HUES6 (cell line): ENCODE measurements at regions not wholly inside any gene's neighbourhood (a gene's known extent, or its start where the extent isn't known, plus 50 kb on each side); places are given as distances from the start of the nearest gene placed in this dataset.
"Not testable (repeated sequence)": the region's sequence is repeated elsewhere in the genome, so short reads cannot be mapped to it uniquely, and the experiment has no call there.

Experiments used
- H3K27ac ChIP-seq: 2 replicates; pipeline ENCODE4 v1.7.0; 2013; ENCODE audit warnings: low read depth, mild to moderate bottlenecking, low read length, inconsistent platforms
- H3K27me3 ChIP-seq: 2 replicates; pipeline ENCODE4 v1.6.1; 2013; ENCODE audit warnings: low read length; ENCODE audit not compliant: control insufficient read depth, insufficient read depth
- H3K36me3 ChIP-seq: 2 replicates; pipeline ENCODE4 v1.6.1; 2013; ENCODE audit warnings: low read length; ENCODE audit not compliant: control insufficient read depth, insufficient read depth
- H3K4me1 ChIP-seq: 2 replicates; pipeline ENCODE4 v1.6.1; 2013; ENCODE audit warnings: low read length; ENCODE audit not compliant: control insufficient read depth, insufficient read depth
- H3K4me3 ChIP-seq: 2 replicates; pipeline ENCODE4 v1.5.1; 2013; ENCODE audit warnings: low read depth, low read length
- H3K9ac ChIP-seq: one replicate; pipeline ENCODE4 v1.6.1; 2013; ENCODE audit warnings: mild to moderate bottlenecking, low read length
- H3K9me3 ChIP-seq: 2 replicates; pipeline ENCODE4 v1.6.1; 2013; ENCODE audit warnings: low read depth, low read length; ENCODE audit not compliant: control insufficient read depth, insufficient read depth

DNA sequence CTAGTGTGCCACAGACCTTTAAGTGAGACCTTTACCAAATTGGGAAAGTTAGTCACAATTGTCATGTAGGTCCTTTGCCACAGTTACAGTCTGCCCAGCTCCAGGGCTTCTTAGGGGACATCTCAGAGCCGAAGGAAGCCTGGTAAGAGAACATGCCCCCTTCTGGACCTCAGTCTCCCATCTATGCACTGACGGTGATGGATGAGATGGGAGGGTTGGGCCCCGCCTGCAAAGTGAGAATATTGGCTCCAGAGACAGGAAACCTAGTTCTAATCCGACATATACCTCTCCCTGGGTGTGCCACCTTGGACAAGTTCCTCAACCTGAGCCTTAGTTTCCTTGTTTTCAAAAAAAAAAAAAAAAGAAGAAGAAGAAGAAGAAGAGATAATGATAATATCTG, 85.1 kb upstream of the NAV2 start:
- Histone ChIP-seq H3K4me1 (no peaks in the 10 kb centered on the region), H3K36me3 (no peaks in the 10 kb centered on the region), H3K27me3 (no peaks in the 10 kb centered on the region), H3K9ac (no peak overlapping the region), H3K9me3 (peaks cover 26% of the 10 kb centered on the region), H3K4me3 (no peak overlapping the region), H3K27ac (no peak overlapping the region)

DNA sequence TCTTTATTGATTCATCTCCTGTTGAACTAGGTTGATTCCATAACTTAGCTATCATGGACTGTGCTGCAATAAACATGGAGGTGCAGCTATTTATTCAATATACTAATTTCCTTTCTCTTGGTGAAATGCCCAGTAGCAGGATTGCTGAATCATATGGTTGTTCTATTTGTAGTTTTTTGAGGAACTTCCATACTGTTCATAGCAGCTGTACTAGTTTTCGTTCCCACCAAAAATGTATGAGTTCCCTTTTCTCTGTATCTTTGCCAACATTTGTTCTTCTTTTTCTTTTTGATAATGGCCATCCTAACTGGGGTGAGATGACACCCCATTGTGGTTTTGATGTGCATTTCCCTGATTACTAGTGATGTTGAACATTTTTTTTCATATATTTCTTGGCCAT, 87.2 kb upstream of the NAV2 start:
- H3K9ac ChIP-seq = no peak overlapping the region
- H3K27me3 ChIP-seq = no peaks in the 10 kb centered on the region
- H3K9me3 ChIP-seq = peaks cover 25% of the 10 kb centered on the region
- no peaks in the 10 kb centered on the region for H3K36me3 ChIP-seq
- no peak overlapping the region for H3K4me3 ChIP-seq
- no peak overlapping the region for H3K27ac ChIP-seq
- no peaks in the 10 kb centered on the region for H3K4me1 ChIP-seq

DNA sequence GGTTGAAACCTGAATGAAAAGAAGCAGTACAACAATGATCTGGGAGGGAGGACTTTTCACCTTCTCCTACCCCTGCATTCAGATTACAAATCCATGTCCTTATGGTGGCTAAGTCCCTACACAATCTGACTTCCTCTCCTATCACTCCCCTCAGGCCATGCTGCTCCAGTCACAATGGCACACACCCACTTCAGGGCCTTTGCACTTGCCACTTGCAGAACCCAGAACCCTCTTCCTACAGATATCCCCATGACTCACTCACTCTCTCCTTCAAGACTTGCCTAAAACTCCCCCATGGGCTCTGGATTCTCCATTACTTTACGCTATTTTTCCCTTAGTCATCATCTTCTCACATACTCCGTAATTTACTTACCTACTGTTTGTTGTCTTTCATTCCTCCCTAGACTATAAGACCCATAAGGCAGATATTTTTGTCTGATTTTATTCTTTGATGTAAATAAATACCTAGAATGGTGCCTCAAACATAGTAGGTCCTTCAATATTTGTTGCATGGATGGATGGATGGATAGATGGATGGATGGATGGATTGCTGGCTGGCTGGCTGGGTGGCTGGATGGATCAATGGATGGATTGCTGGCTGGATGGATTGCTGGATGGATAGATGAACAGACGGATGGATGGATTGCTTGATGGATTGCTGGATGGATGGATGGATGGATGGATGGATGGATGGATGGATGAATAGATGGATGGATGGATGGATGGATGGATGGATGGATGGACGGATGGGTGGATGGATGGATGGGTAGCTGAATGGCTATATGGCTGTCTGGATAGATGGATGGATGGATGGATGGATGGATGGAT, 94.7 kb upstream of the NAV2 start:
- no peak overlapping the region for H3K27ac ChIP-seq
- H3K27me3 ChIP-seq = no peaks in the 10 kb centered on the region
- no peak overlapping the region for H3K9ac ChIP-seq
- H3K9me3 ChIP-seq = peaks cover 9% of the 10 kb centered on the region
- no peaks in the 10 kb centered on the region for H3K4me1 ChIP-seq
- no peaks in the 10 kb centered on the region for H3K36me3 ChIP-seq
- H3K4me3 ChIP-seq = no peak overlapping the region

DNA sequence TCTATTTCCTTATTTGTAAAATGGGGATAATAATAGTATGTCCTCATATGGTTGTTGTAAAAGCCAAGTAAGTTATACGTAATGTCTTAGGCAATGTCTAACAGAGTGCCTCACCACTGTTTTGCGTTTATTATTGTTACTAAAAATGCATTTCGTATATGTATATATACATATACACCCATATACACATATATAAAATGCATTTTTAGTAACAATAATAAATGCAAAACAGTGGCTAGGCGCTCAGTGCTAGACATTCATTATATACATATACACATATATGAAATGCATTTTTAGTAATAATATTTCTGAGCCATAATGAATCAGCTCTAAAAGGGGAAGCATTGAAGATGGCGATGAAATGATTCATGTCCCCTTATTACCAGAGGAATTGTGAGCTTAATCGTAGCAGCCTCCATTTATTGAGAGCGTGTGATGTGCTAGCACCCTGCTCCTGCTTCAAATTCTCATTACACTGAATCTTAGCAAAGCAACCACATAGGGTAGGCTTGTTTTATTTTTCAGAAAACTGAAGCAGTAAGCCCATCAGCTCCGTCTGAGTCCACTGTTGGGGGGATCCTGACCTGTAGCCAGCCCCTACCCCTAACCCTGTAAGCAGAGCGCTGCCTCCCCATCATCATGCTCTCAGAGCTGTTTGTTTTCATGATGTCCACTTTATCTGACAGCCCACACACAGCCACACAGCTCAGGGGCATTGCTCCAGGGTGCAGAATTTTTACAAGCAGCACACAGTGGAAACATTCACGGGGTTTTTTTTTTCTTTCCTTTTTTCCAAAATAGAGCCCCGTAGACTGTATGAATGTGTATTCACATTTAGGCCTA, 97.1 kb upstream of the NAV2 start:
- H3K9ac ChIP-seq = no peak overlapping the region
- no peaks in the 10 kb centered on the region for H3K4me1 ChIP-seq
- H3K9me3 ChIP-seq = peaks cover 25% of the 10 kb centered on the region
- no peak overlapping the region for H3K27ac ChIP-seq
- no peaks in the 10 kb centered on the region for H3K27me3 ChIP-seq
- no peak overlapping the region for H3K4me3 ChIP-seq
- no peaks in the 10 kb centered on the region for H3K36me3 ChIP-seq

DNA sequence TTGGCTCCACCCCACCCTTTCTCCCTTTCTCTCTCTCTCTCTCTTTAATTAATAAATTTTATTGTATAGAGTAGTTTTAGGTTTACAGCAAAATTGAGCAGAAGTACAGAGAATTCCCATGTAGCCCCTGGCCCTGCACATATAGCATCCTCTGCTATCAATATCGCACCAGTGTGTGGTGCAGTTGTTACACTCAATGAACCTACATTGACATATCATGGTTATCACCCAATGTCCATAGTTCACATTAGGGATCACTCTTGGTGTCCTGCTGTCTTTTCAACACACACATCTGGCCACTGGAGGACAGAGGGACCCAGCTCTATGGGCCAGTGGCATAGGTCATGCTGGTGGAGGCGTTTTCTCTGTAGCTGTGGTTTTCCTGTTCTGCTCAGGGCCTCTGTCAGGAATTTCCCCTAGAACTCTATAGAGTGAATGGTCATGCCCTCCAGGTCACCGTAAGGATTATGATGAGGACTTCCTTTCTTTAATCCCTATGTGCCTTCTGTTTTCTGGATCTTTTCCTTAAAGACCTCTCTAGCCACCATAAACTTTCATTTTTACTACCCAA, 98.2 kb upstream of the NAV2 start:
- H3K4me1 ChIP-seq = no peaks in the 10 kb centered on the region
- H3K36me3 ChIP-seq = no peaks in the 10 kb centered on the region
- H3K27ac ChIP-seq = no peak overlapping the region
- no peak overlapping the region for H3K4me3 ChIP-seq
- H3K9ac ChIP-seq = no peak overlapping the region
- no peaks in the 10 kb centered on the region for H3K27me3 ChIP-seq
- H3K9me3 ChIP-seq = peaks cover 26% of the 10 kb centered on the region

DNA sequence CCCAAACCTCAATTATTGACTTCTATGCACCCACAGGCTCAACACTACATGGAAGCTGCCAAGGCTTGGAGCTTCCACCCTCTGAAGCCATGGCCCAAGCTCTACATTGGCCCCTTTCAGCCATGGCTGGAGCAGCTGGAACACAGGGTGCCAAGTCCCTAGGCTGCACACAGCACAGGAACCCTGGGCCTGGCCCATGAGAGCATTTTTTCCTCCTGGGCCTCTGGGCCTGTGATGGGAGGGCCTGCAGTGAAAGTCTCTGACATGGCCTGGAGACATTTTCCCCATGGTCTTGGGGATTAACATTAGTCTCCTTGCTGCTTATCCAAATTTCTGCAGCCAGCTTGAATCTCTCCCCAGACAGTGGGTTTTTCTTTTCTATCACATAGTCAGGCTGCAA, 100.6 kb upstream of the NAV2 start:
- H3K27ac ChIP-seq, H3K4me3 ChIP-seq, H3K4me1 ChIP-seq, H3K36me3 ChIP-seq, H3K27me3 ChIP-seq, H3K9ac ChIP-seq: not testable (repeated sequence)
- H3K9me3 ChIP-seq = peaks cover 26% of the 10 kb centered on the region

DNA sequence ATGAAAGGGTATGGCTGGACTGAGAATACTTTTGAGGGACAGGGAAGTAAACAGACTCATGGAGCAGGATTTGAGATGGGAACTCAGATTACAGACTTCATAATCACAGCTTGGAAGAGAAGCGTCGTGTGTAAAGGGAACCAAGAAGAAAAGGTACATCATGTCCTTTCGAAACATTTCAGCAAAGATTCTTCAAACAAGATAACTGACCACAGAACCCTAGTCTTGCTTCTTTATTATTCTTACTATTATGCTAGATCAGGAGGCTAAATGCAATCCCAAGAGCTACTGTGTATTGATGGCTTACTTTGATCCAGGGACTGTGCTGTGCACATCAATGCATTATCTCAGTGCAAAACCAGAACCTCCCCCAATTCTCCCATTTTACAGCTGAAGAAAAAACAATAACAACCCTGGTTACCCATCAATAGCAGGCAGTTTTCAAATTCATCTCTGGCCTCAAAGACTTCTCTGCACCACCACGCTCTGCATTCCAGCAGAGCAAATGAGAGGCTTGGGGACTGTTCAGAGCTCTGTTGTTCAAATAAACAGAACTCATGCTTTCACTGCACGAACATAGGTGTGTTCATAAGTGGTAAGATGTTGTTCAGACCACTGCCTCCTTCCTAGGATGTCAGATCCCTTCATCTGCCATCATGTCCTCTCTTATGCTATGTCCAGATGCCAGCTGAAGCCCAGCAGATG, 104.8 kb upstream of the NAV2 start:
- H3K36me3 ChIP-seq = no peaks in the 10 kb centered on the region
- no peak overlapping the region for H3K4me3 ChIP-seq
- no peak overlapping the region for H3K27ac ChIP-seq
- H3K4me1 ChIP-seq = no peaks in the 10 kb centered on the region
- H3K9ac ChIP-seq = no peak overlapping the region
- H3K27me3 ChIP-seq = no peaks in the 10 kb centered on the region
- peaks cover 19% of the 10 kb centered on the region for H3K9me3 ChIP-seq

DNA sequence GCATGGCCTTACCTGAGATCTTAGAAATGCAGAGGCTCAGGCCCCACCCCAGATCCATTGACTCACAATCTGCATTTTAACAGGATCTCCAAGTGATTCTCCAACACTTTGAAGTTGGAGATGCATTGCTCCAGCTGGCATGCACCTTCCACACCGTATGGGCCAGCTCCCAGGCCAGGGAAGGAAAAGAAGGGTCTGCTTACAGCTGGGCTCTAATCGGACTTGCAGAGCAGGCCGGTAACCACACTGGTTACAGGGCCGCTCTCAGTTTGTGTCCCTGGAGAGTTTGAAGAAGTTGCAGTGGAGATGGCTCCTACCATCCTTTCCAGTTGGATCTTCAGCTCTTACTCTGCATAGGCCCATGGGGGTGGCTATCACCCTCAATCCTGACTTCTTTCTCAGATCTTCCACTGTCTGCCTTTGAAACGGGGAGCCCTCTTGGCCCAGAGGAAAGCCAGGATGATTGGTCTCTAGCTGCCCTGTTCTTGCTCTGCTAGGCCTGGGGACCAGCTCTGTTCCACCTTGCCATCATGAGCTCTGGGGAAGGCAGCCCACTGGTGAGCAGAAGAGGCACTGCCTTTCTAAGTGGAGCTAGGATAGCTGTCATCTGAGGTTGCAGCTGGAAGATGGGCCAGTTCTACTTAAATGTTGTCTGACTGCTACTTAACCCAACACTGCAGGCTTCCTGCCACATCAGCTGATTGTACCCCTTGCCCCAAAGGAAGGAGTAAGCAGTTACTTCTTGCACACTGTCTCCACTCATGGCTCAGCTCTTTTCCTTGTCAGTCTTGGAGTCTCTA, 105.6 kb upstream of the NAV2 start:
- H3K36me3 ChIP-seq = no peaks in the 10 kb centered on the region
- H3K27ac ChIP-seq = no peak overlapping the region
- H3K9me3 ChIP-seq = peaks cover 13% of the 10 kb centered on the region

DNA sequence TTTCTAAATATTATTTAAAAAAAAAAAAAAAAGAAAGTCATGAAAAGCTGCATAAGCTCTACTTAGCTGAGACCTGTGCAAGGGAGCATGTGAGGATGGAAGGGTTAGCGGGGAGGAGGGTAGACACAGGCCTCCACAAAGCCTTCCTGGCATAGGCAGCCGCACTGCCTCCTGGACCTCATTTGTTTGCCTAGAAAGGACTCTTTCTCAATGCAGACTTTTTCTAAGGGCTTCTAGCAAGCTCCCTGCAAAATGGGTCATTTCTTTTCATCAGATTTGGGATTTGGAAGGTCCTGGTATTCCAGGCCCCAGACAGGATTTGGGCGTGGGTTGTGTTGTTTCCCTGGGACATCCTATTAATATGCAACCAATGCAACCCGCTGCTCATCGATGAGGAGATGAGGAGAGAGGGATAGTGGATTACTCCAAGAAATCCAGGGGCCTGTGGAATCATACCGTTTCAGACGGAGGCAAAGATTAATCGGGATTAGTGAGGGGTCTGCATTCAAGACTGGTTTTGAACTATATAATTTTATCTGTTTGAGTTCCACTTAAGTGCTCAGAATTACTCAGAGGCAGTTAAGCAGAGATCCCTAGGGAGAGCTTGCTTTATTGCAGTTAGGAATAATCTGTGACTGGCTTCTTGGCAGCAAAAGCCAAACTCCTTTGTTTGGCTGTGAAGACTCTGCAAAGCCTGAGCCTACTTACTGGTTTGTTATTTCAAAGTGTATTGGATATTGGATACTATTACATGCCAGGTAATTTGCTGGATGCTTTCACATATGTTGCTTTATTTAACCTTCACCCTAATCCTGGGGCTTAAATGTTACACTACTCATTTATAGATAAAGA, 106.9 kb upstream of the NAV2 start:
- Histone ChIP-seq H3K9ac (no peak overlapping the region), H3K36me3 (no peaks in the 10 kb centered on the region), H3K27ac (no peak overlapping the region), H3K4me3 (no peak overlapping the region), H3K9me3 (peaks cover 7% of the 10 kb centered on the region; the same call in 1 of the 2 replicates), H3K4me1 (no peaks in the 10 kb centered on the region), H3K27me3 (no peaks in the 10 kb centered on the region)

More for the DNA sequence above, 105.6 kb upstream of the NAV2 start:
- Histone ChIP-seq H3K4me3 (no peak overlapping the region), H3K27me3 (no peaks in the 10 kb centered on the region), H3K4me1 (no peaks in the 10 kb centered on the region), H3K9ac (no peak overlapping the region)
